ENCODE measurements at regions not wholly inside any gene's neighbourhood (a gene's known extent, or its start where the extent isn't known, plus 50 kb on each side); places are given as distances from the start of the nearest gene placed in this dataset.
"Not testable (repeated sequence)": the region's sequence is repeated elsewhere in the genome, so short reads cannot be mapped to it uniquely, and the experiment has no call there.

DNA sequence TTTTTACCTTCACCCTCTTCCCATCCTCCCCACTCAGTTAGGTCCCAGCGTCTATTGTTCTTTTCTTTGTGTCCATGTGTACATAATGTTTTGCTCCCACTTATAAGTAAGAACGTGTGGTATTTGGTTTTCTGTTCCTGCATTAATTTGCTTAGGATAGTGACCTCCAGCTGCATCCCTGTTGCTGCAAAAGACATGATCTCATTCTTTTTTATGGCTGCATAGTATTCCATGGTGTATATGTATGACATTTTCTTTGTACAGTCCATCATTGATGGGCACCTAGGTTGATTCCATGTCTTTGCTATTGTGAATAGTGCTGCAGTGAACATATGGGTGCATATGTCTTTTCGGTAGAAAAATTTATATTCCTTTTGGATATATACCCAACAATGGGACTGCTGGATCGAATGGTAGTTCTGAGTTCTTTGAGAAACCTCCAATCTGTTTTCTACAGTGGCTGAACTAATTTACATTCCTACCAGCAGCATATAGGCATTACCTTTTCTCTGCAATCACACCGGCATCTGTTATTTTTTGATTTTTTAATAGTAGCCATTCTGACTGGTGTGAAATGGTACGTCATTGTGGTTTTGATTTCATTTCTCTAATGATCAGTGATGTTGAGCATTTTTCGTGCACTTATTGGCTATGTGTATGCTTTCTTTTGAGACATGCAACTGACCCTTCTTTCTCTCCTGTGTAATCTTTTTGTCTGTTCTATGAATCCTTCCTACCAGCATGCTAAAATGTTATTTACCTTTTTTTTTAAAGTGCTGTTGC is 279.7 kb upstream of the AMIGO2 start (continued):
- TF ChIP-seq MLXIP (CRISPR knock-in tag; IDR thresholded peaks at IDR 0.05; ENCODE audit: borderline replicate concordance) (no peak), HDAC2 (CRISPR knock-in tag; IDR thresholded peaks at IDR 0.05) (no peak), REXO4 (CRISPR knock-in tag; IDR thresholded peaks at IDR 0.05; ENCODE audit: borderline replicate concordance) (no peak), CCDC6 (CRISPR knock-in tag; IDR thresholded peaks at IDR 0.05) (no peak), SRSF9 (IDR thresholded peaks at IDR 0.05; ENCODE audit: borderline replicate concordance, insufficient read depth, low read depth, low read length, poor library complexity, severe bottlenecking) (no peak), ZNF576 (CRISPR knock-in tag; IDR thresholded peaks at IDR 0.05) (no peak), JUN (CRISPR knock-in tag; IDR thresholded peaks at IDR 0.05) (no peak), ETS1 (CRISPR knock-in tag; IDR thresholded peaks at IDR 0.05) (no peak), ZNF75D (CRISPR knock-in tag; IDR thresholded peaks at IDR 0.05; ENCODE audit: borderline replicate concordance) (no peak), MAFF (IDR thresholded peaks at IDR 0.05; ENCODE audit: low read depth, low read length) (no peak)
- TF ChIP-seq, protein P1, sequence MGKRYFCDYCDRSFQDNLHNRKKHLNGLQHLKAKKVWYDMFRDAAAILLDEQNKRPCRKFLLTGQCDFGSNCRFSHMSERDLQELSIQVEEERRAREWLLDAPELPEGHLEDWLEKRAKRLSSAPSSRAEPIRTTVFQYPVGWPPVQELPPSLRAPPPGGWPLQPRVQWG (CRISPR knock-in tag; IDR thresholded peaks at IDR 0.05; ENCODE audit: borderline replicate concordance, low read depth): no peak
- TF ChIP-seq, protein P2, sequence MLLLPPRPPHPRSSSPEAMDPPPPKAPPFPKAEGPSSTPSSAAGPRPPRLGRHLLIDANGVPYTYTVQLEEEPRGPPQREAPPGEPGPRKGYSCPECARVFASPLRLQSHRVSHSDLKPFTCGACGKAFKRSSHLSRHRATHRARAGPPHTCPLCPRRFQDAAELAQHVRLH (CRISPR knock-in tag; IDR thresholded peaks at IDR 0.05; ENCODE audit: borderline replicate concordance, low read depth): no peak

GRCh38 chr12:47357006-47357405 is 277.2 kb upstream of the AMIGO2 start:
- H3K27ac ChIP-seq (ENCODE audit: extremely low read length, insufficient read depth, low read length); CTCF ChIA-PET (ENCODE audit: low intra/inter-chr PET ratio, low total read pairs); H3K4me2 ChIP-seq (ENCODE audit: low read depth, low read length); H3K4me1 ChIP-seq (ENCODE audit: insufficient read depth, low read length); BruUV-seq (replicated peaks); H2AFZ ChIP-seq (ENCODE audit: low read length); DNase-seq (ENCODE audit: low spot score); ATAC-seq; H3K36me3 ChIP-seq (replicated peaks in 1 of 2; ENCODE audit: control insufficient read depth in 1 of 2, insufficient read depth in 2 of 2, low read length in 2 of 2); H4K20me1 ChIP-seq (ENCODE audit: insufficient read depth, low read length); H3K9me3 ChIP-seq (ENCODE audit: low read length); H3K4me3 ChIP-seq (replicated peaks in 1 of 3; ENCODE audit: insufficient read depth in 1 of 3, low read depth in 2 of 3, low read length in 3 of 3); H3K27me3 ChIP-seq (ENCODE audit: control insufficient read depth in 1 of 2, insufficient read depth in 2 of 2, low read length in 2 of 2); in situ Hi-C loops (cut with HindIII; ENCODE audit: extremely low pct_ligation_motif_present, low pct_unique_long_range_greater_than_20kb); POLR2A ChIA-PET; H3K79me2 ChIP-seq (ENCODE audit: insufficient read depth, low read length); intact Hi-C loops (cut with micrococcal nuclease; ENCODE audit: unreplicated experiment); H3K9ac ChIP-seq (ENCODE audit: insufficient read depth, low read depth, low read length); FAIRE-seq: not testable (repeated sequence)
- 29% methylated on average over 8 of the region's 8 CpGs for WGBS (ENCODE audit: low lambda C conversion rate)

Data from HepG2 (cell line).